RWPE2 (cell line): ENCODE measurements at regions not wholly inside any gene's neighbourhood (a gene's known extent, or its start where the extent isn't known, plus 50 kb on each side); places are given as distances from the start of the nearest gene placed in this dataset.
A peak's percentile ranks its signal among the peaks of the same experiment; 100 is the strongest.

Experiments used
- ATAC-seq: fragments of 200-7000 bp; cut with Tn5 transposase; 3 replicates; pipeline ENCODE4 v1.9.1; 2021; ENCODE audit warnings: low read depth
- DNase-seq: peaks from one replicate; pipeline ENCODE4 v3.0.0-alpha.2; 2020; ENCODE audit warnings: low spot score
- H3K27ac ChIP-seq: fragments of 450-650 bp; 2 replicates; pipeline ENCODE4 v1.5.1; 2017; ENCODE audit warnings: mild to moderate bottlenecking; ENCODE audit not compliant: poor library complexity, severe bottlenecking
- H3K27me3 ChIP-seq: fragments of 250-450 bp; sonication (Bioruptor Pico); 2 replicates; pipeline ENCODE4 v1.5.1; 2021; ENCODE audit warnings: mild to moderate bottlenecking, moderate library complexity; ENCODE audit not compliant: insufficient read depth, poor library complexity, severe bottlenecking
- H3K36me3 ChIP-seq: fragments of 250-450 bp; sonication (Bioruptor Pico); 2 replicates; pipeline ENCODE4 v1.5.1; 2020; ENCODE audit warnings: low read depth, mild to moderate bottlenecking, moderate library complexity
- H3K4me1 ChIP-seq: fragments of 250-450 bp; sonication (Bioruptor Pico); 2 replicates; pipeline ENCODE4 v1.5.1; 2021; ENCODE audit warnings: mild to moderate bottlenecking, moderate library complexity; ENCODE audit not compliant: insufficient read depth, poor library complexity, severe bottlenecking
- H3K4me3 ChIP-seq: fragments of 250-450 bp; sonication (Bioruptor Pico); 2 replicates; pipeline ENCODE4 v1.5.1; 2021; ENCODE audit warnings: mild to moderate bottlenecking, moderate library complexity; ENCODE audit not compliant: severe bottlenecking
- H3K9me3 ChIP-seq: fragments of 250-450 bp; sonication (Bioruptor Pico); 2 replicates; pipeline ENCODE4 v1.5.1; 2021; ENCODE audit warnings: mild to moderate bottlenecking, moderate library complexity; ENCODE audit not compliant: severe bottlenecking
- TF ChIP-seq, protein P1 (sequence below): fragments of 450-650 bp; IDR thresholded peaks from one replicate; pipeline ENCODE4 v1.5.1; 2017; ENCODE audit warnings: mild to moderate bottlenecking, moderate library complexity; ENCODE audit not compliant: poor library complexity, severe bottlenecking

DNA sequence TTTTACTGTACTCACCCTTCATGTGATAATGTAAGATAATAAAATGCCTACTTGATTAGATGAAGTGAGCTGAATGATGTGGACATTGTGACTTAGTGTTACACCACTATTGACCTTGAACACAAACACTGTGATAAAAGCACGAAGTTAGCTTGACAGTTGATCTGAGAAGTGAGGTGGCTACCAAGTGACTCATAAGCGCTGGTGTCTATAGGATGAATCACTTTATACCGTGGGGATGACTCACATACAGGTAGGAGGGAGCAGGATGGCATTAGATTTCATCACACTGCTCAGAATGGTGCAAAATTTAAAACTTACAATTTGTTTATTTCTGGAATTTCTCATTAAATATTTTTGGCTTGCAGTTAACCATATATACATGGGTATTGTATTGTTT lies 174.7 kb upstream of the CNTN3 start:
- peaks cover 11% of the 10 kb centered on the region for H3K4me1 ChIP-seq
- no peaks in the 10 kb centered on the region for H3K36me3 ChIP-seq
- TF ChIP-seq, protein P1, sequence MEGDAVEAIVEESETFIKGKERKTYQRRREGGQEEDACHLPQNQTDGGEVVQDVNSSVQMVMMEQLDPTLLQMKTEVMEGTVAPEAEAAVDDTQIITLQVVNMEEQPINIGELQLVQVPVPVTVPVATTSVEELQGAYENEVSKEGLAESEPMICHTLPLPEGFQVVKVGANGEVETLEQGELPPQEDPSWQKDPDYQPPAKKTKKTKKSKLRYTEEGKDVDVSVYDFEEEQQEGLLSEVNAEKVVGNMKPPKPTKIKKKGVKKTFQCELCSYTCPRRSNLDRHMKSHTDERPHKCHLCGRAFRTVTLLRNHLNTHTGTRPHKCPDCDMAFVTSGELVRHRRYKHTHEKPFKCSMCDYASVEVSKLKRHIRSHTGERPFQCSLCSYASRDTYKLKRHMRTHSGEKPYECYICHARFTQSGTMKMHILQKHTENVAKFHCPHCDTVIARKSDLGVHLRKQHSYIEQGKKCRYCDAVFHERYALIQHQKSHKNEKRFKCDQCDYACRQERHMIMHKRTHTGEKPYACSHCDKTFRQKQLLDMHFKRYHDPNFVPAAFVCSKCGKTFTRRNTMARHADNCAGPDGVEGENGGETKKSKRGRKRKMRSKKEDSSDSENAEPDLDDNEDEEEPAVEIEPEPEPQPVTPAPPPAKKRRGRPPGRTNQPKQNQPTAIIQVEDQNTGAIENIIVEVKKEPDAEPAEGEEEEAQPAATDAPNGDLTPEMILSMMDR: no peak
- no peaks in the 10 kb centered on the region for H3K27me3 ChIP-seq
- DNase-seq: peak; percentile 31
- ATAC-seq: peak; percentile 100
- no peaks in the 10 kb centered on the region for H3K9me3 ChIP-seq
- H3K27ac ChIP-seq: no peak overlapping the region
- H3K4me3 ChIP-seq: no peak overlapping the region

DNA sequence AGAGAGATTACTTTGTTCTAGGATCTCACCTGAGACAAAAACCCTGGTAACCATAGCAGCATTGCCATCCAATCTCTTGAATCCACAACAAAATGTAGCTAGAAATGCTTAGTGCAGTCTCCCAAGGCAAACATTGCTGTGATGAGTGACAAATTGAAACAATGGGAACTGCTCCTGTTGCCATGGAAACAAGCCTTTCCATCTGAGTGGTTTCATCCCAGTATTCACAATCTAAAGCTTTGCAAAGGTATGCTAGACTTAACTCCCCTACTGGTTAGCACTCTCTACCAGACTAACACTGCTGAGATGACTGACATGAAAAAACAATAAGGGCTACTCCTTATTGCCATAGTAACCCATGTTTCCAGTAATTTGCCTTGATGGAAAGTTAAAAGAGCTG lies 172.6 kb upstream of the CNTN3 start:
- peaks cover 11% of the 10 kb centered on the region for H3K4me1 ChIP-seq
- no peak overlapping the region for H3K27ac ChIP-seq
- H3K9me3 ChIP-seq: no peaks in the 10 kb centered on the region
- DNase-seq (no peak), ATAC-seq (no peak)
- H3K27me3 ChIP-seq: no peaks in the 10 kb centered on the region
- H3K4me3 ChIP-seq: no peak overlapping the region
- H3K36me3 ChIP-seq: no peaks in the 10 kb centered on the region
- TF ChIP-seq, protein P1: no peak

DNA sequence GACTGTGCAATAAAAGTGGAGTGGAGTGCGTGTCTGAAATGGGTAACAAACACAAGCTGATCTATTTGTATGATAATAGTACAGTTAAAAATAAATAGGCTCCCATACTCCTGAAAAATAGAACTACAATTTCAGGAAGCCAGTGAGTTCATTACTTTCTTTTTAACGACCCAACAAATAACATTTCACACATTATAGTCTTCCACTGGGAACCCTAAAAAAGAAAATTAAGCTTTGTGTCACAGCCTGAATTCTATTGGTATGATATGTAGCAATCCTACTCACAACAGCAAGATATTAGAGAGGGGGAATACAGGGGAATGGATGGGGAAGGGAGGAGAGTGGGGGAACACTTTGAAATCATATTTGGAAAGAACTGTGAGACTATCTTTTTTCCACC lies 156.9 kb upstream of the CNTN3 start:
- no peaks in the 10 kb centered on the region for H3K9me3 ChIP-seq
- TF ChIP-seq, protein P1: no peak

DNA sequence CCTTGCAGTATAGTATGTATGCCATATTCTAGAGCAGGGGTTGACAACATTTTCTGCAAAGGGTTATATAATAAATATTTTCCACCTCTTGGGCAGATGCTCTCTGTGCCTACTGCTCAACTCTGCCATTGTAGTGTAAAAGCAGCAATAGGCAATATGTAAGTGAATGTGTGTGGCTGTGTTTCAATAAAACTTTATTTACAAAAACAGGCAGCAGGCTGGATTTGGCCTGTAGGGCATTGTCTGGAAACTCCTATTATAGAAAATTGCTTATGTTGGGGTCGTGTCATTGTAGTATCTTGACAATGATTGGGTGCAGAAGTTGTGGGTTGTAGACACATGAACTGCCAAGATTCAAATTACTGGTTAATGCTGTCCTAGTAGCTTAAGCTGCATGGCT lies 153.6 kb upstream of the CNTN3 start:
- Histone ChIP-seq H3K27me3 (no peaks in the 10 kb centered on the region), H3K9me3 (no peaks in the 10 kb centered on the region), H3K27ac (no peak overlapping the region), H3K36me3 (no peaks in the 10 kb centered on the region), H3K4me1 (no peaks in the 10 kb centered on the region), H3K4me3 (no peak overlapping the region)
- DNase-seq (no peak), ATAC-seq (no peak)
- TF ChIP-seq, protein P1: no peak

More for the DNA sequence above, 156.9 kb upstream of the CNTN3 start:
- H3K4me1 ChIP-seq: no peaks in the 10 kb centered on the region
- no peak overlapping the region for H3K27ac ChIP-seq
- no peak overlapping the region for H3K4me3 ChIP-seq
- no peaks in the 10 kb centered on the region for H3K27me3 ChIP-seq
- no peaks in the 10 kb centered on the region for H3K36me3 ChIP-seq
- DNase-seq: no peak
- ATAC-seq: no peak

DNA sequence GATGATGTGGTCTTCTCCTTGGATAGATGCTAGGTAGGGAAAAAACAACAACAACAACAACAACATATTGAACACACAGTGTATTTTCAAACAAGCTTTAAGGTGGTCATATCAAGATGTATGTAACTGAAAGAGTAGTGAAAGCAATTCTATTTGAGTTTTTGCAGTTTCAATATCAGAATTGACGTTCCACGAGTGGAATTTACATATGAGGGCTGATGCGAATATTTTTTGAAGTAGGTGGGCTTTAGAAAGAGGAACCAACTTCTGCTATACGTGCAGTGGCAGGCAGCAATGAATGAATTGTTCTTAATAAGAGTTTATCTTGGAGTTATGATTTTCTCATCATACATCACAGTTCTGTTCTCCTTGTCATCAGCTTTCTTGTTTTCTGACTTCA lies 151.9 kb upstream of the CNTN3 start:
- DNase-seq: no peak

More for the DNA sequence above, 151.9 kb upstream of the CNTN3 start:
- Histone ChIP-seq H3K36me3 (no peaks in the 10 kb centered on the region), H3K4me3 (no peak overlapping the region), H3K9me3 (no peaks in the 10 kb centered on the region), H3K4me1 (no peaks in the 10 kb centered on the region), H3K27ac (no peak overlapping the region), H3K27me3 (no peaks in the 10 kb centered on the region)
- TF ChIP-seq, protein P1: no peak
- no peak for ATAC-seq
